GM18498 (cell line): ENCODE measurements at regions not wholly inside any gene's neighbourhood (a gene's known extent, or its start where the extent isn't known, plus 50 kb on each side); places are given as distances from the start of the nearest gene placed in this dataset.

Experiments used
- ATAC-seq: cut with Tn5 transposase; IDR thresholded peaks from one replicate; pipeline ENCODE4 v1.9.1; 2021; ENCODE audit warnings: mild to moderate bottlenecking, moderate library complexity; ENCODE audit not compliant: unreplicated experiment

- ATAC-seq: no peak
Observed at GRCh38 chr1:30384286-30385245, 338.8 kb downstream of the MATN1 start.

DNA sequence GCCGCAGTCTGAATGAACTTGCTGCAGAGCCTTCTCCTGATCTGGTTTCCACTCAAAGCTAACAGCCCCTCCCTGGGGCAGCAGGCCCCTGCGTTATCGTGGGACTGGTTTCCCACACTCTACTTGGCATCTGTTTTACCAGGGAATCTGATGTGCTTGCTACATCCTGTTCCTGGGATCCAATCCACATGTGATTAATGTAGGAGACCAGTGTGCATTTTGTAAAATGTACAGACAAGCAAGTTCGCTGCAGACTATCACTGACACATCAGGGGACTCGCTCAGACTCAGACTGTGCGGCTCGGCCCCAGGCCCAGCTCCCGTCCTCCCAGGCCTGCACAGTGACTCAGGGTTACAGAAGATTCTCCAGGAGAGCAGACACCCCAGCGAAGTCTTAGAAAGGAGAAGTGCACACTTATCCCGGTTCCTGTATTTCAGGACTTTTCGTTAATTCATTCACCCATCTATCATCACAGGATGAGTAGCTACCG, 340.1 kb downstream of the MATN1 start:
- no peak for ATAC-seq

- no peak for ATAC-seq
Observed at GRCh38 chr1:30382496-30382895, 340.9 kb downstream of the MATN1 start.

GRCh38 chr1:30381671-30382365, 341.6 kb downstream of the MATN1 start:
- ATAC-seq: no peak

DNA sequence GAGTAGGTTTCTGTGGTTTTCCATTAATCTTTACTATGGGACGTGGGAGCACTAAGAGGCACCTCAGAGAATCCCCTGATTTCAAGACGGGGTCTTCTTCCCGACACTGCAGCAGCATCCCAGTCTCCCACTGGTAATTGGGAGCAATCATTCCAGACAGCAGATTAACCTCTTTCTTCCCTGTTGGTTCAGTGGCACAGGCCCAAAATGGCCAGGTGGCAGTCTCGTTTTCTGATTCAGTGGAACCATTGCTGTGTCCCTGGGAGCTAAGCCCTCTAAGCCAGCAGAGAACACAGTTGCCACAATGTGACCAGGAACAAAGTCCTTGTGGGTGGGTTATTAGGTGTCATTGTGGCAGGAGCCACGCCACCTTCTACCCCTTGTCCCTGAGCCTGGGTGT, 342.1 kb downstream of the MATN1 start:
- ATAC-seq: no peak

DNA sequence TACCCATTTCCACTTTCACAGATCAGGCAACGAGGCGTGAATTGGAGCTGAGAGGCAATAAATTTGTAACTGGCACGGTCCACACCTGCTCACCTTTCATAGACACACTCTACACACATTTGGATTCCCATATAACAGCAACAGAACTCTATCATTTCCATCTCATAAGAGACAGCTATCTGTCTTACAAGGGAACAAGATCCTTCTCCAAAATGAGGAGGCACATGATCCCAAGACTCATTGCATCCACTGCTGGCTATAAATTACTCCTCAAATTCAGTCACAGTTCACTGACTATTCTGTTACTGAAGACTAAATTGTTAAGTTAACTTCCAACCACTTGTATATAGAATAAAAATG, 342.8 kb downstream of the MATN1 start:
- ATAC-seq: no peak

GRCh38 chr1:30379684-30380624, 343.4 kb downstream of the MATN1 start:
- no peak for ATAC-seq

DNA sequence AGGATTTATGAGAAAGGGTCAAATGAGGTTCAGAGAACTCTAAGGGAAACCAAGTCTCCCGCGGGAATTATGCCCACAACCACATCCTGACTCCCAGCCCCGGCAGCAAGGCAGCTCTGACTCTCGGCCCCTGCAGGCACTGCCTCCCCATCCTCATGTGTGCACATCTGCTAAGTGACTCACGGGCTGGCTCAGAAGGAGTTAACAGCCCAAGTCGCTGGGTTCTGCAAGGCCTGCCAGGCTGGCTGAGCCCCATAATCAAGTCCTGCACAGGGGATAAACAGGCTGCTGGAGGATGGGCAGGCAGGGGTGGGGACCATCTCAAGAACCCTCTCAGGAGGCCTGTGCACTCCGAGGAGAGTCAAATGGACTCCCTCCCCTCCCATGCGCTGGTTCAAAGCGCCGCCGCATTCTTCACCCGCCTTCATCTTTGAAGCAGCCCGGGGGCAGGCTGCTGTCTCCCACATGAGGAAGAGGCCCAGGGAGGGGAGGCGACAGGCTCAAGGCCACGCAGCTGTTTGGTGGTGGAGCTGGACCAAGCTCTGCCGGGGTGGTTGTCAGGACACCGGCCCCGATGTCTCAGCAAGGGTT, 344.3 kb downstream of the MATN1 start:
- ATAC-seq: no peak

DNA sequence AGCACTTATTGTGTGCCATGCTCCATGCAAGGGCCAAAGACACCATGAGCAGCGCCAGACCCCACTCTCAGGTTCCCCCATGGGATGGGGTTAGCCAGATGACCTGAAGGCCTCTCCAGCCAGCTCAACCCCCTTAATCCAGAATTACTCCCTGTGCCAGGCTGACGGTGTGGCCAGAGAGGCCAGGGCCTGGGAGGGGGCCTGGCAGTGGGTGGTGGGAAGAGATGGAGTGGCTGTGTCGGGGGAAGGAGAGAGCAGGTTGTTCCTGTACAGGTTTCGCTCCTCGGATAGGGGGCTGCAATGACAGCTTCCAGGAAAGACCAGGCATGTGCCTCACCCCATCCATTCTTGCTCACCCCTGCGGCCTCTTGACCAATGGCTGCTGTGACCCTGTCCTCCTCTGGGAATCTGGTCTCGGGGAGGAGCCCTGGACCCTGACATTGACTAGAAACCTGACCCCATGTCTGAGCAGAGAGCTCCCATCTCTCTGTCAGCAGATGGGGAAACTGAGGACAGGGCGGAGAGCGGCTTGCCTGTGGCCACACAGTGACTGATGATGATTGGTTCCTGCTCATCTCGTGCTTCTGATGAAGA, 345.3 kb downstream of the MATN1 start:
- no peak for ATAC-seq

- no peak for ATAC-seq
Observed at GRCh38 chr1:30377230-30378002, 346.0 kb downstream of the MATN1 start.

DNA sequence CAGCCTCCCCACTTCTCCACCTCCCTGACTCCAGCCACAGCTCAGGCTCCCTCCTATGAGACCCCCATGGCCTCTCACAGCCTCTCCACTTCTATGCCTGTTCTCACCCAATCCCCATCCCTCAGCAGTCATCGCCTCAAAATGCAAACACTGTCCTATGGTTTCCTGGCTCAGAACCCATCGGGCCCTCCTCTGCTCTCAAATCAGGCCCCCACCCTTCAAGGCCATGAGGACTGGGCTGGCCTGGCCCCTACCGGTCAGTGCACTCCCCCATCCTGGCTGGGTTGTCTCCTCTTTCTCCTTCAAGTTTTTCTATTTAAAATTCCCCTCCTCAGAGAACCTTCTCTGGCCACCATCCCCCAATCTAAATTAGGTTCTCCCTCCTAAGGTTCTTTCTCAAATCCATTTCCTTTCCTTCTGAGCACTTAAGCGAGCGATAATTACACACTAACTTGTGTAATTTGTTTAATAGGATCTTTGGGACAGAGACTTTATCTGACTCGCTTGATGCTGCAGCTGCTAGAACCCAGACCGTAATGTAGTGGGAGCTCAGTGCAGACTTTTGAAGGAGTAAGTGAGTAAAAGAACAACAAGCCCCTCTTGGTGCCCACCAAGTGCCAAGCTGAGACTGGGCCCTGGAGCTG, 347.2 kb downstream of the MATN1 start:
- no peak for ATAC-seq

DNA sequence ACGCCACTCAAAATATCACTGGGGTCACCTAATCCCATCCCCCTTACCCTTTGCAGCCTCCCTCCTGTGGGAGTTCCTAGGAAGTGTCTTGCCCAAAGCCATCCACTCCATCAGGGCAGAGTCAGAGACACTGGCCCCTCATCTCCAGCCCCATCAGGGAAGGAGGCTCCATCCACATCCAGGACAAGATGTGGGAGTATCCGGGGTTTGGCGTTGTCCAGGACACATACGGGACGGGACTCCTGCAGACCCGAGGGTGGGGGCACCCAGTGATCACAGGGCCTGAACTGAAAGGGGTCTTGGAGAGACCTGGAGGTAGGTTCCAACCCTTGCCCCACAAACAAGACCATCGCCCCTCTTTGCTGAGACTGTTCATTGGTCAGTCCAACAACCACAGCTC, 348.2 kb downstream of the MATN1 start:
- no peak for ATAC-seq

- no peak for ATAC-seq
Observed at GRCh38 chr1:30374400-30375070, 348.9 kb downstream of the MATN1 start.

GRCh38 chr1:30373471-30374399, 349.6 kb downstream of the MATN1 start:
- ATAC-seq: no peak

GRCh38 chr1:30372792-30373433, 350.5 kb downstream of the MATN1 start:
- no peak for ATAC-seq

- ATAC-seq: no peak
Observed at GRCh38 chr1:30371888-30372791, 351.2 kb downstream of the MATN1 start.
